Liver (tissue), 3 donors: ENCODE measurements at regions not wholly inside any gene's neighbourhood (a gene's known extent, or its start where the extent isn't known, plus 50 kb on each side); places are given as distances from the start of the nearest gene placed in this dataset.

Experiments
- EGR1 ChIP-seq, 2 donors: IDR thresholded peaks; 2 replicates each; pipeline ENCODE4 v1.6.1; 2016 to 2018; ENCODE audit warnings: antibody characterized with exemption in 2 of 2, low read depth in 2 of 2
- JUND ChIP-seq, 2 donors: IDR thresholded peaks; 2 replicates each; pipeline ENCODE4 v1.6.1; 2016; ENCODE audit warnings: antibody characterized with exemption in 2 of 2
- RAD21 ChIP-seq, 2 donors: IDR thresholded peaks; 2 replicates each; pipeline ENCODE4 v1.6.1; 2016; ENCODE audit warnings: antibody characterized with exemption in 2 of 2, mild to moderate bottlenecking in 2 of 2
- TF ChIP-seq, protein P1 (sequence below): fragments of 150-350 bp; IDR thresholded peaks from 2 replicates; pipeline ENCODE4 v1.5.1; 2017; ENCODE audit warnings: improper control_type of control experiment, low read depth, low read length; ENCODE audit not compliant: missing input control
- TF ChIP-seq, protein P2 (sequence below): IDR thresholded peaks from 2 replicates; pipeline ENCODE4 v1.6.1; 2016; ENCODE audit warnings: antibody characterized with exemption
- TF ChIP-seq, protein P3 (sequence below): IDR thresholded peaks from 2 replicates; pipeline ENCODE4 v1.6.1; 2016; ENCODE audit warnings: antibody characterized with exemption
- donor health status: healthy.
- donor health status: healthy.

DNA sequence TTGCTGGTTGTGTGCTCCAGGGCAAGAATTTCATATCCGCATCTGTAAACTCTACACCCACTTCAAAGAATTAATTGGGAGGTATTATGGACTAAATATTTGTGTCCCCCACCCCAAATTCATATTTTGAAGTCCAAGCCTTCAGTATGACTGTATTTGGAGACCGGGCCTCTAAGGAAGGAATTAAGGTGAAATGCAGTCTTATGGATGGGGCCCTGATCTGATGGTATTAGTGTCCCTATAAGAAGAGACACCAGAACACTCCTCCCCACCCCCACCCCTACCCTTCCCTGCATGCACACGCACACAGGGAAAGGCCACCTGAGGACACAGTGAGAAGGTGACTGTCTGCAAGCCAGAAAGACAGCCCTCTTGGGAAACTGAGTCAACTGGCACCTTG lies 332.4 kb downstream of the RPS6KC1 start:
- TF ChIP-seq, protein P1, sequence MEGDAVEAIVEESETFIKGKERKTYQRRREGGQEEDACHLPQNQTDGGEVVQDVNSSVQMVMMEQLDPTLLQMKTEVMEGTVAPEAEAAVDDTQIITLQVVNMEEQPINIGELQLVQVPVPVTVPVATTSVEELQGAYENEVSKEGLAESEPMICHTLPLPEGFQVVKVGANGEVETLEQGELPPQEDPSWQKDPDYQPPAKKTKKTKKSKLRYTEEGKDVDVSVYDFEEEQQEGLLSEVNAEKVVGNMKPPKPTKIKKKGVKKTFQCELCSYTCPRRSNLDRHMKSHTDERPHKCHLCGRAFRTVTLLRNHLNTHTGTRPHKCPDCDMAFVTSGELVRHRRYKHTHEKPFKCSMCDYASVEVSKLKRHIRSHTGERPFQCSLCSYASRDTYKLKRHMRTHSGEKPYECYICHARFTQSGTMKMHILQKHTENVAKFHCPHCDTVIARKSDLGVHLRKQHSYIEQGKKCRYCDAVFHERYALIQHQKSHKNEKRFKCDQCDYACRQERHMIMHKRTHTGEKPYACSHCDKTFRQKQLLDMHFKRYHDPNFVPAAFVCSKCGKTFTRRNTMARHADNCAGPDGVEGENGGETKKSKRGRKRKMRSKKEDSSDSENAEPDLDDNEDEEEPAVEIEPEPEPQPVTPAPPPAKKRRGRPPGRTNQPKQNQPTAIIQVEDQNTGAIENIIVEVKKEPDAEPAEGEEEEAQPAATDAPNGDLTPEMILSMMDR: no peak
- no peak for TF ChIP-seq RAD21 (IDR thresholded peaks at IDR 0.05)
- TF ChIP-seq, protein P2, sequence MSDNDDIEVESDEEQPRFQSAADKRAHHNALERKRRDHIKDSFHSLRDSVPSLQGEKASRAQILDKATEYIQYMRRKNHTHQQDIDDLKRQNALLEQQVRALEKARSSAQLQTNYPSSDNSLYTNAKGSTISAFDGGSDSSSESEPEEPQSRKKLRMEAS: no peak
- TF ChIP-seq JUND (IDR thresholded peaks at IDR 0.05): no peak
- no peak for TF ChIP-seq EGR1 (IDR thresholded peaks at IDR 0.05; ENCODE audit: low read depth in 2 of 2)
- TF ChIP-seq, protein P3, sequence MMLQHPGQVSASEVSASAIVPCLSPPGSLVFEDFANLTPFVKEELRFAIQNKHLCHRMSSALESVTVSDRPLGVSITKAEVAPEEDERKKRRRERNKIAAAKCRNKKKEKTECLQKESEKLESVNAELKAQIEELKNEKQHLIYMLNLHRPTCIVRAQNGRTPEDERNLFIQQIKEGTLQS: no peak
